HG02970 (cell line): ENCODE measurements at regions not wholly inside any gene's neighbourhood (a gene's known extent, or its start where the extent isn't known, plus 50 kb on each side); places are given as distances from the start of the nearest gene placed in this dataset.

ENCODE experiments used
- ATAC-seq: cut with Tn5 transposase; IDR thresholded peaks from one replicate; pipeline ENCODE4 v1.9.1; 2021; ENCODE audit warnings: mild to moderate bottlenecking, moderate library complexity, moderate number of reproducible peaks; ENCODE audit not compliant: unreplicated experiment, low FRiP score

GRCh38 chr6:14641423-14642135 is 524.0 kb downstream of the CD83 start:
- no peak for ATAC-seq

- no peak for ATAC-seq
These were observed 524.5 kb downstream of the CD83 start for GRCh38 chr6:14642136-14642505.

- ATAC-seq: no peak
These were observed 525.3 kb downstream of the CD83 start for GRCh38 chr6:14642842-14643241.

GRCh38 chr6:14644381-14644780 is 526.8 kb downstream of the CD83 start:
- no peak for ATAC-seq

- ATAC-seq: no peak
These were observed 527.6 kb downstream of the CD83 start for GRCh38 chr6:14645221-14645620.

- ATAC-seq: no peak
These were observed 528.3 kb downstream of the CD83 start for GRCh38 chr6:14645841-14646240.

- ATAC-seq: no peak
These were observed 528.8 kb downstream of the CD83 start for GRCh38 chr6:14646371-14646770.

GRCh38 chr6:14647357-14647756 is 529.8 kb downstream of the CD83 start:
- ATAC-seq: no peak

GRCh38 chr6:14652536-14652935 is 535.0 kb downstream of the CD83 start:
- no peak for ATAC-seq

GRCh38 chr6:14655201-14656061 is 537.9 kb downstream of the CD83 start:
- no peak for ATAC-seq

- ATAC-seq: no peak
These were observed 538.5 kb downstream of the CD83 start for GRCh38 chr6:14656078-14656521.

GRCh38 chr6:14656649-14657048 is 539.1 kb downstream of the CD83 start:
- no peak for ATAC-seq

- no peak for ATAC-seq
These were observed 540.5 kb downstream of the CD83 start for GRCh38 chr6:14658030-14658429.

- no peak for ATAC-seq
These were observed 541.5 kb downstream of the CD83 start for GRCh38 chr6:14658886-14659561.

GRCh38 chr6:14659841-14660240 is 542.3 kb downstream of the CD83 start:
- no peak for ATAC-seq

GRCh38 chr6:14660806-14661579 is 543.4 kb downstream of the CD83 start:
- no peak for ATAC-seq

GRCh38 chr6:14661691-14662090 is 544.1 kb downstream of the CD83 start:
- ATAC-seq: no peak

- no peak for ATAC-seq
These were observed 546.6 kb downstream of the CD83 start for GRCh38 chr6:14664112-14664601.

- ATAC-seq: no peak
These were observed 547.2 kb downstream of the CD83 start for GRCh38 chr6:14664621-14665315.
